ENCODE measurements at regions not wholly inside any gene's neighbourhood (a gene's known extent, or its start where the extent isn't known, plus 50 kb on each side); places are given as distances from the start of the nearest gene placed in this dataset.
"Not testable (repeated sequence)": the region's sequence is repeated elsewhere in the genome, so short reads cannot be mapped to it uniquely, and the experiment has no call there.

DNA sequence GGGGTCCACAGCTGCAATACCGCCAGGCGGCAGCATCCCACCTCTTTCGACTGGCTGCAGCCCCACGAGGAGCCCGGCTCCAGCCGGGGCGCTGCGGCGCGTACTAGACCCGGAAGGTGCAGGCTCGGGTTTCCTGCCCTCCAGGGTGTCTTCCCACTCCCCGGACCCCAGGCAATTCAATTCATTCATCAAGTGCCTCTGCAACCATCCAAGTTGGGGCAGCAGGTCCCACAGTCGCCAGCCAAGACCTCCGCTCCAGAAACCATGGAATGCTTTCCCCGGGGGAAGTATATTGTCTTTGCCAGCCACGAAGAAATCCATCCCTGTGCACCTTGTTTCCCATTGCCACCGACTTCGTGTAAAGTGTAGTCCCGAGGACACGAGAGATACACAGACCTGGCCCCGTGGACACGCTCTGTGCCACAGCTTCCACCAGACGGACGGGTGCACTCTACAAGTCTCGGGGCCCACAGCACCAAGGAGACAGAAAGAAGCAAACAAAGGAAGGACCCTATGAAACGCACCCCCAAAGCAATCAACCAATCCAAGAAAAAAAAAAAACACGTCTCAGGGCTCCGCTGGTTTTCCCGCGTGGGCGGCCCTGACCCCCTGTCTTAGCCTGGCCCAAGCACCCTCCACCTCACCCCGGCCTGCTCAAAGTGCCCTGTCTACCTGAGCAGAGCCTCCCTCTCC lies 3930.2 kb upstream of the OR11H1 start:
- not testable (repeated sequence) for H3K27ac ChIP-seq; H3K4me3 ChIP-seq (ENCODE audit: low read depth, low read length); H3K36me3 ChIP-seq; DNase-seq; H3K27me3 ChIP-seq (ENCODE audit: insufficient read depth, low read depth, severe bottlenecking); H3K9me3 ChIP-seq (ENCODE audit: severe bottlenecking)
- TF ChIP-seq, protein P1, sequence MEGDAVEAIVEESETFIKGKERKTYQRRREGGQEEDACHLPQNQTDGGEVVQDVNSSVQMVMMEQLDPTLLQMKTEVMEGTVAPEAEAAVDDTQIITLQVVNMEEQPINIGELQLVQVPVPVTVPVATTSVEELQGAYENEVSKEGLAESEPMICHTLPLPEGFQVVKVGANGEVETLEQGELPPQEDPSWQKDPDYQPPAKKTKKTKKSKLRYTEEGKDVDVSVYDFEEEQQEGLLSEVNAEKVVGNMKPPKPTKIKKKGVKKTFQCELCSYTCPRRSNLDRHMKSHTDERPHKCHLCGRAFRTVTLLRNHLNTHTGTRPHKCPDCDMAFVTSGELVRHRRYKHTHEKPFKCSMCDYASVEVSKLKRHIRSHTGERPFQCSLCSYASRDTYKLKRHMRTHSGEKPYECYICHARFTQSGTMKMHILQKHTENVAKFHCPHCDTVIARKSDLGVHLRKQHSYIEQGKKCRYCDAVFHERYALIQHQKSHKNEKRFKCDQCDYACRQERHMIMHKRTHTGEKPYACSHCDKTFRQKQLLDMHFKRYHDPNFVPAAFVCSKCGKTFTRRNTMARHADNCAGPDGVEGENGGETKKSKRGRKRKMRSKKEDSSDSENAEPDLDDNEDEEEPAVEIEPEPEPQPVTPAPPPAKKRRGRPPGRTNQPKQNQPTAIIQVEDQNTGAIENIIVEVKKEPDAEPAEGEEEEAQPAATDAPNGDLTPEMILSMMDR (IDR thresholded peaks at IDR 0.05; ENCODE audit: low read depth, low read length) = peak; percentile 31; the same call in 1 of the 2 replicates

DNA sequence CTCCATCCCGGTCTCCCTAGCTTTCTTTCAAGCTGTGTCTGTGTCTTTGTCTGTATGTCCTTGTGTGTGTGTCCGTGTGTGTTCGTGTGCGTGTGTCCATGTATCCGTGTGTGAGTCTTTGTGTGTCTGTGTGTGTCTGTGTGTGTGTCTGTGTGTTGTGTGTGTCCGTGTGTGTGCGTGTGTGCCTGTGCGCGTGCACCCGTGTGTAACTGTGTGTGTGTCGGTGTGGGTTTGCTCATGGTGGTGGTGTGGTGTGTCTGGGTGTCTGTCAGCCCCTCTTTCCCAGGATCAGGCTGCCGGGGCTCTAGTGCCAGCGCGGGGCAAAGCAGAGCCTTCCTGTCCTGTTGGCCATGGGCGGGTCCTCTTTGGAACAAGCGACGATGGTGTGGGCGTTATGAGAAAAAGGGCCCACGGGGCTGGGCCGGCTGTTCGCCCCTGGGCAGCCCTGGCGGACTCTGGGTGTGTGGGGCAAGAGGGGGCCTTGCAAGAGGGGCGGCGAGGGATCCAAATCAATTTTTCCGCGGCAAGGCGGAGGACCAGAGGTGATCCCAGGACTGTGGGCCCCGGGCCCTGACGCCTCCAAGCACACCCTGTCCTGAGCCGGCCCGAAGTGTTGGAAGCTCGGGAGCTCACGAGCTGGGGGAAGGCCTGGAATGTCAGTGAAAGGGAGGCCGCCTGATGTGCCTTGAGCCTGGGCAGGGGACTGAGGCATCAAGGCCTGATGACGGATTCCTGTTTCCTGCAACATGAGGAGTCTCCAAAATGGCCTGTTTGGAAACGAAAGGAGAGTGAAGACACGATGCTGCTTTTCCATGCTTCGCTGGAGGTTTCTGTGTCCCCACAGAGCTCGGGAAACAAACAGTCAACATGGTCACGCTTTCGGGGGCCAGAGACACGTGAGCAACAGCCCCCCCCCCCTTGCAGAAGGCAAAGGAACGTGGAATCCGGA lies 3929.2 kb upstream of the OR11H1 start:
- Histone ChIP-seq H3K9me3 (ENCODE audit: severe bottlenecking) (no peaks in the 10 kb centered on the region), H3K27me3 (ENCODE audit: insufficient read depth, low read depth, severe bottlenecking) (peaks cover 10% of the 10 kb centered on the region), H3K27ac (no peak overlapping the region), H3K4me3 (ENCODE audit: low read depth, low read length) (no peak overlapping the region), H3K36me3 (no peaks in the 10 kb centered on the region)
- no peak for DNase-seq
- TF ChIP-seq, protein P1 (IDR thresholded peaks at IDR 0.05; ENCODE audit: low read depth, low read length) = no peak

DNA sequence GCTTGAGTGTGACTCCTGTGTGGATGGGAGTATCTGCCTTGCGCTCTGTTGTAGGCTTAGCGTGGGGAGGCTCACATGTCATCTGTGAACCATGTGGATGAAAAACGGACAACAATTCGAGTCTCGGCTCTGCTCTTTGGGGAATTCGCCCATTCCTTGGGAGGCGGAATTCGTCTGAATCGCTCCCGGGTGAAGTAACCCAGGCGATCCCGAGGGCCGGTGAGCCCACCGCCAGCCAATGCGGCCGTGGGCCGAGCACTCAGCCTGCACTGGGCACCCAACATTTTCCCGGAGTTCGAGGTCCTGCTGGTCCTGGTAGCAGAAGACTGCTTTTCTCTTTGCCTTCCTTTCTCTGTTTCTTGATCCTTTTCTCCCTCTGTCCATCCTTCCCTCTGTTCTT lies 3928.5 kb upstream of the OR11H1 start:
- not testable (repeated sequence) for DNase-seq; H3K36me3 ChIP-seq; H3K4me3 ChIP-seq (ENCODE audit: low read depth, low read length); H3K9me3 ChIP-seq (ENCODE audit: severe bottlenecking); H3K27ac ChIP-seq
- H3K27me3 ChIP-seq (ENCODE audit: insufficient read depth, low read depth, severe bottlenecking) = peaks cover 12% of the 10 kb centered on the region

DNA sequence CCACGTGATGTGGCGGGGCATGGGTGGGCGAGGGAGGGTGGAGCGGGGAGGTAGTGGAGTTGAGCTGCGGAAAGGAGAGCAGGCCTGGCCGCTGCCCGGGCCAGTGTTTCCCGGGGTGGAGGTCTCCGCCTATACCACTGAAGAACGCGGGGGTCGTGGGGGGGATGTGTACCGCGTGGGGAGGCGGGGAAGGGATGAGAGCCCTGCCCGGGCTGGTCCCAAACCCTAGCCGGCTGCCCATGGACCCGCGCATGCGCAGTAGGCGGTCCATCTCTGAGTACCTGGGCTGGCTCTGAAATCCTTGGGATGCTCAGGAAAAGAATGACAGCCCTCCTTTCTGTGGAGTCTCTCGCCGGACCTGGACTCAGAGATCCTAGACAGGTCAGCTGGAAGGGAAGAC lies 3927.8 kb upstream of the OR11H1 start:
- not testable (repeated sequence) for H3K27ac ChIP-seq; H3K36me3 ChIP-seq; DNase-seq; H3K4me3 ChIP-seq (ENCODE audit: low read depth, low read length); H3K9me3 ChIP-seq (ENCODE audit: severe bottlenecking)
- H3K27me3 ChIP-seq (ENCODE audit: insufficient read depth, low read depth, severe bottlenecking) = peaks cover 12% of the 10 kb centered on the region

DNA sequence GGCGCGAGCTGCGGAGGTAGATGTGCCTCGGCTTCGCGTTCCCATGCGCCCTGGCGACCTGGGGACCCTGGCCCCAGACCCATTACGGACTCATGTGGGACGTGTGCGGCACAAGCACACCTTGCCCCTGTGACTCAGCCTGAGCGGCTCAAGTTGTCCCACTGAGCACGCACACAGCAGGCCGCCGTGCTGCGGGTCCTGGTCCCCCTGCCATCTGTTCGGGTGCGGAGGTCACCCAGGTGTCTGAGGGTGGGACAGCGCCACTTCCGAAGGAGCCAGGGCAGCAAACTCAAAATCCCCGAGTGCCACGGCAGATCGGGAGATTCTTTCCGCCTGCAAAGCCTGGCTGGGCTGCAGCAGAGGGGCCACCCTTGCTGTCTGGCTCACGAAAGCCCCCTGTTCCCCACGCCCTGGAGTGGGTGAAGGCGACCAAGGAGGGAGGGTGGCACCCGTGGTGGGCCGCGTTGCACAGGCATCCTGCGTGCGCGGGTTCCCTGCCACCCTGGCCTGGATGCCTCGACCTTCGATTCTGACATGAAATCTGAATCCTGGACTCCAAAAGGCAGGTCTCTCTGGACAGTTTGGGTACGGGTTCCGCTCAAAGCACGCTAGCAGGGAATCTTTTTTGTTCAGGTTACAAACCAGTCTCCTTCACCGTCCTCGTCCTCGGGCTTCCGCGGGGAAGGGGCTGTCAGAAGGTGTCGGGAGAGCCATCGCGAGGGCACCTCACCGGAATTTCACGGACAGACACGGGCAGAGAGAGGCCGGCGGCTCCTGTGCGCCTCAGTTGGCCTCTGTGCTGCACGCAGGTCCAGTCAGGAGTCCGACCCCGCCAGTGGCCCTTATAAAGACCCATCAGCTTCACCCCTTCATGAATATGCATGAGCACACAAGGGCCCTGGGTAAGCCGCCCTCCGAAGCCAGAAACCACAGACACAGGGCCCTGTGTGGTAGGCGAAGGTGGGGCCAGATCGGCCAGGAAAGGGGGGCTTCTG lies 3926.8 kb upstream of the OR11H1 start:
- not testable (repeated sequence) for H3K9me3 ChIP-seq (ENCODE audit: severe bottlenecking); H3K27ac ChIP-seq; DNase-seq; H3K4me3 ChIP-seq (ENCODE audit: low read depth, low read length); H3K36me3 ChIP-seq
- H3K27me3 ChIP-seq (ENCODE audit: insufficient read depth, low read depth, severe bottlenecking) = peaks cover 16% of the 10 kb centered on the region

DNA sequence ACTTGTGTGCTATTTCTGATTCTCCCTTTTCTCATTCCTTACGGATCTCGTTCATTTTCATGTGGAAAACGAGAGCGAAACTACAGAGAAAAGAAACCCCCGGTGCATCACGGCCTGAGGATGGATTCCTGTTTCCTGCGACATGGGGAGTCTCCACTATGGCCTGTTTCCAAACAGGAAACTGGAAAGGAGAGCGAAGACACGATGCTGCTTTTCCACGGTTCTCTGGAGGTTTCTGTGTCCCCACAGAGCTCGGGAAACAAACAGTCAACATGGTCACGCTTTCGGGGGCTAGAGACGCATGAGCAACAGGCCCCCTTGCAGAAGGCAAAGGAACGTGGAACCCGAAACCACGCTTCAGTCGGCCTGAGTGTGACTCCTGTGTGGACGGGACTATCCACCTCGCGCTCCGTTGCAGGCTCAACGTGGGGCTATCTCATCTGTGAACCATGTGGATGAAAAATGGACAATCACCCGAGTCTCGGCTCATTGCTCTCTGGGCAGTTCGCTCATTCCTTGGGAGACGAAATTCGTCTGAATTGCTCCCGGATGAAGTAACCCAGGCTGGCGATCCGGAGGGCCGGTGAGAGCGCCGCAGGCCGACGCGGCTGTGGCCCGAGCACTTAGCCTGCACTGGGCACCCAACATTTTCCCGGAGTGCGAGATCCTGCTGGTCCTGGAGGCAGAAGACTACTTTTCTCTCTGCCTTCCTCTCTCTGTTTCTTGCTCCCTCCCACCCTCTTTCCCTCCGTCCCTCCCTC lies 3923.2 kb upstream of the OR11H1 start:
- H3K27ac ChIP-seq; DNase-seq; H3K4me3 ChIP-seq (ENCODE audit: low read depth, low read length); H3K9me3 ChIP-seq (ENCODE audit: severe bottlenecking); H3K36me3 ChIP-seq: not testable (repeated sequence)
- H3K27me3 ChIP-seq (ENCODE audit: insufficient read depth, low read depth, severe bottlenecking) = peaks cover 26% of the 10 kb centered on the region

DNA sequence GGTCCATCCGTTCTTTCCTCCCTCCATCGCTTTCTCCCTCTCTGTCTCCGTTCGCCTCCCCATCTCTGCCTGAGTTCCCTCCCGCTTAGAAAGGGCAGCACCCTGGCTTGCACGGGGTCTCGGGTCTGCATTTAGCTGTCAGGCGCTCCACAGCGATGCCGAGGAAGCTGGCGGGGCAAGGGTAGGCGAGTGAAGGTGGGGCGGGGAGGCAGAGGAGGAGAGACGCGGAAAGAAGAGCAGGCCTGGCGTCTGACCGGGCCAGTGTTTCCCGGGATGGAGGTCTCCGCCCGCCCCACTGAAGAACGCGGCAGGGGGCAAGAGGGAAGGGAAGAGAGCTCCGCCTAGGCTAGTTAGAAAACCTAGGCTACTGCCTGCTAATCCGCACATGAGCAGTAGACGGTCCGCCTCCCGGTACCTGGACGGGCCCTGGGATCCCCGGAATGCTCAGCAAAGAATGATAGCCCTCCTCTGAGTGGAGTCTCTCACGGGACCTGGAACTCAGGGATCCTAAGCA lies 3922.5 kb upstream of the OR11H1 start:
- Histone ChIP-seq H3K27me3 (ENCODE audit: insufficient read depth, low read depth, severe bottlenecking) (peaks cover 26% of the 10 kb centered on the region), H3K4me3 (ENCODE audit: low read depth, low read length) (no peak overlapping the region), H3K27ac (no peak overlapping the region), H3K36me3 (no peaks in the 10 kb centered on the region), H3K9me3 (ENCODE audit: severe bottlenecking) (no peaks in the 10 kb centered on the region)
- TF ChIP-seq, protein P1 (IDR thresholded peaks at IDR 0.05; ENCODE audit: low read depth, low read length) = no peak
- no peak for DNase-seq

DNA sequence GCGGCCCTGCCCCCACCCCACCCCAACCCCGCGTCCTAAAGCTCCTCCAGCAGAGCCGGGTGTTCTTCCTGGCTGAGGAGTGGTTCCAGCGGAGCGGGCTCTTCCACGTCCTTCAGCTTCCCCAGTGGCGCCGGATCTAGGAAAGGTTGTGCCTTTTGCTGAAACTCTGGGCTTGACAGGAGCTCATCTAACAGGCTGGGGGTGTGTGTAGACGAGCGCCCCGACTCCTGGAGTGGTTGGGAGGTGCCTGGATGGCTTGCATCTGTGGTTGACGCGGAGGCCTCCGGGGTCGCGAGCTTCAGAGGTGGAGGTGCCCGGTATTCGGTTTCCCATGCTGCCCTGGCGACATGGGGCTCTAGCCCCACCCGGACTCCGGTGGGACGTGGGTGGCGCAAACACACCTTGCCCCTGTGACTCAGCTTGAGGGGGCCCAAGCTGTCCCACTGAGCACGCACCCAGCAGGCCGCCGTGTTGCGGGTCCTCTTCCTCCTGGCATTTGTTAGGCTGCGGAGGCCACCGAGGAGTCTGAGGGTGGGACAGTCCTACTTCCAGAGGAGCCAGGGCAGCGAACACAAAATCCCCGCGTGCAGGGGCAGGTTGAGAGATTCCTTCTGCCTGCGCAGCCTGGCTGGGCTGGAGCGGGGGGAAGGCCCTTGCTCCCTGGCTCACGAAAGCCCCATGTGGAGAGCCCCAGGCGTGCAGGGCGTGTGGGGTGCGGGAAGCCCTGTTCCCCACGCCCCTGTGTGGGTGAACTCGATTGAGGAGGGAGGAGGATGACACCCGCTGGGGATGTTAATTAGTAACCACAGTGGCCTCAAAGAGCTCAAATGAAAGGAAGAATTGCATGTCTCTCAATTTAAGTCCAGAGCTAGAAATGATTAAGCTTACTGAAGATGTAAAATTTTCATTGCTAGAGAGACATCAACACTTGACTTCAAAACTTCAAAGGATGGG lies 3921.7 kb upstream of the OR11H1 start:
- not testable (repeated sequence) for H3K36me3 ChIP-seq; H3K4me3 ChIP-seq (ENCODE audit: low read depth, low read length); H3K9me3 ChIP-seq (ENCODE audit: severe bottlenecking); H3K27ac ChIP-seq; DNase-seq
- H3K27me3 ChIP-seq (ENCODE audit: insufficient read depth, low read depth, severe bottlenecking) = peaks cover 26% of the 10 kb centered on the region

DNA sequence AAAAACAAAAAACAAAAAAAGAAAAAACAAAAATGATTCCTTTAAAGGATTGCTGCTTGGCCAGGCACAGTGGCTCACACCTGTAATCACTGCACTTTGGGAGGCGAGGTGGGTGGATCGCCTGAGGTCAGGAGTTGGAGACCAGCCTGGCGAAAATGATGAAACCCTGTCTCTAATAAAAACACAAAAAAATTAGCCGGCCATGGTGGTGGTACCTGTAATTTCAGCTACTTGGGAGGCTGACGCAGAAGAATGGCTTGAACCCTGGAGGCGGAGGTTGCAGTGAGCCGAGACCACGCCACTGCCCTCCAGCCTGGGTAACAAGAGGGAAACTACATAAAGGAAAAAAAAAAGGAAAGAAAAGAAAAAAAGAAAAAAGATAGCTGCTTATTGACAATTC lies 3920.8 kb upstream of the OR11H1 start:
- not testable (repeated sequence) for H3K9me3 ChIP-seq (ENCODE audit: severe bottlenecking); H3K4me3 ChIP-seq (ENCODE audit: low read depth, low read length); DNase-seq; H3K36me3 ChIP-seq; H3K27ac ChIP-seq
- H3K27me3 ChIP-seq (ENCODE audit: insufficient read depth, low read depth, severe bottlenecking) = peaks cover 31% of the 10 kb centered on the region

All from WERI-Rb-1 (cell line).